Epithelial cell of proximal tubule (primary cell): ENCODE measurements at regions not wholly inside any gene's neighbourhood (a gene's known extent, or its start where the extent isn't known, plus 50 kb on each side); places are given as distances from the start of the nearest gene placed in this dataset.

Experiments used
- DNase-seq: peaks from one replicate; pipeline ENCODE4 v3.0.0-alpha.2; 2011; ENCODE audit warnings: low read depth
- H3K4me3 ChIP-seq: 2 replicates; pipeline ENCODE4 v1.5.1; 2011; ENCODE audit warnings: low read depth, mild to moderate bottlenecking, low read length
- TF ChIP-seq, protein P1 (sequence below): conservative IDR thresholded peaks from 2 replicates; pipeline ENCODE4 v1.5.1; 2012; ENCODE audit warnings: low read depth, mild to moderate bottlenecking, low read length

DNA sequence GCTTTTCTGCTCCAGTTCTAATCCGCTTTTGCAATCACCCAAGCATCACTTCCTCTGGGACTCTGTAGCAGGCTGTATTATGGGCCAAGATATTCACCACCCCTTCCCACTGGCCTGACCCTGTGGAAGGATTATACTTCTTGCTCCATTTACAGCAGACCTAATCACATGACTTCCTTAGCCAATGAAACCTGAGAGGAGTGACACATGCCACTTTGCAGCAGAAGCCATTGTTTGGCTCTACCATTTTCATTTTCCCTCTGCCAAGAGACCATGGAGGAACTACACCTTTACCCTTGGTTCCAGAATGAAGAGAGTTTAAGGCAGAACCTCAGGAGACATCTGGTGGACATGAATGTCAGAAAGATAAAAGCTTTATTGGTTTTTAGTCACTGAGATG, 134.9 kb upstream of the HSD17B12 start:
- no peak for DNase-seq
- TF ChIP-seq, protein P1, sequence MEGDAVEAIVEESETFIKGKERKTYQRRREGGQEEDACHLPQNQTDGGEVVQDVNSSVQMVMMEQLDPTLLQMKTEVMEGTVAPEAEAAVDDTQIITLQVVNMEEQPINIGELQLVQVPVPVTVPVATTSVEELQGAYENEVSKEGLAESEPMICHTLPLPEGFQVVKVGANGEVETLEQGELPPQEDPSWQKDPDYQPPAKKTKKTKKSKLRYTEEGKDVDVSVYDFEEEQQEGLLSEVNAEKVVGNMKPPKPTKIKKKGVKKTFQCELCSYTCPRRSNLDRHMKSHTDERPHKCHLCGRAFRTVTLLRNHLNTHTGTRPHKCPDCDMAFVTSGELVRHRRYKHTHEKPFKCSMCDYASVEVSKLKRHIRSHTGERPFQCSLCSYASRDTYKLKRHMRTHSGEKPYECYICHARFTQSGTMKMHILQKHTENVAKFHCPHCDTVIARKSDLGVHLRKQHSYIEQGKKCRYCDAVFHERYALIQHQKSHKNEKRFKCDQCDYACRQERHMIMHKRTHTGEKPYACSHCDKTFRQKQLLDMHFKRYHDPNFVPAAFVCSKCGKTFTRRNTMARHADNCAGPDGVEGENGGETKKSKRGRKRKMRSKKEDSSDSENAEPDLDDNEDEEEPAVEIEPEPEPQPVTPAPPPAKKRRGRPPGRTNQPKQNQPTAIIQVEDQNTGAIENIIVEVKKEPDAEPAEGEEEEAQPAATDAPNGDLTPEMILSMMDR, result no peak
- H3K4me3 ChIP-seq, result no peak overlapping the region

DNA sequence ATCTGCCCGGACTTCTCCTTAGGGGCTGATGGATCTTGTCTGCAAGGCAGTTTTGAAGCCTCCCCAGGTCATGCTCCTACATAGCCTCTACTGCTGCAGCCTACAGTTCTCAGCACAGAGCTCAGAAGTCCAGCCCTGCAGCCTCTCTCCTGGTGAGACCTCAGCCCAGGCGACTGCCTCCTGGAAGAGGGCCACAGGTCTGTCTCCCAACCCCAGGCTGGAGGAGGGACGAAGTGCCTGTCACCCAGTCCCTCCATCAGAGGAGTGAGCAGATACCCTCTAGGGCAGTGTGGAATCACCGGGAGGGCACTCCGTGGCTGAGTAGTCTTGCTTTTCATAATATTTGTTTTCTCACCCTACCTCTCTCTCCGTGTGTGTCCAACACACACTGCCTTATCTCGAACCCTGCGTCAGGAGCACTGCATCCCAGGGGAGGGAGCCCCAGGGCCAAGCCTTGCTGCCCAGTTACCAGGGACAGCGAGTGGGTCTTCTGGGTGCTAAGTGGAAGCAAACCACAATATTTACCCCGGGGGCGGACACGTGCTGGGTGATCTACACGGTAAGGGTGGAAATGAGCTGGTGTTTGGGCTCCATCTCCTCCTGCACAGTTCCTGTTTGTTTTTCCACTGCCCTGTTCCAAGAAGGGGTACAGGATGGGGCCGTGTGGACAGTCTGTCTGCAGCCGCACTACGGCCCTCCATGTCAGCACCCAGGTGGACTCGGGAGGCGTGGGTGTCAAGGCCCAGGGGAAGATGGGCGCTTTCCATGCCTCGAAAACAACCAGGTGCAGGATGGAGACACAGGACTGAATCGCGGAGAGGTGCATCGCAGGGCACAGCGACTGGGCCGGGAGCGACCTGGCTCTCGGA, 133.7 kb upstream of the HSD17B12 start:
- H3K4me3 ChIP-seq, result peak overlapping the region; percentile 31
- DNase-seq, result no peak
- TF ChIP-seq, protein P1, result no peak

DNA sequence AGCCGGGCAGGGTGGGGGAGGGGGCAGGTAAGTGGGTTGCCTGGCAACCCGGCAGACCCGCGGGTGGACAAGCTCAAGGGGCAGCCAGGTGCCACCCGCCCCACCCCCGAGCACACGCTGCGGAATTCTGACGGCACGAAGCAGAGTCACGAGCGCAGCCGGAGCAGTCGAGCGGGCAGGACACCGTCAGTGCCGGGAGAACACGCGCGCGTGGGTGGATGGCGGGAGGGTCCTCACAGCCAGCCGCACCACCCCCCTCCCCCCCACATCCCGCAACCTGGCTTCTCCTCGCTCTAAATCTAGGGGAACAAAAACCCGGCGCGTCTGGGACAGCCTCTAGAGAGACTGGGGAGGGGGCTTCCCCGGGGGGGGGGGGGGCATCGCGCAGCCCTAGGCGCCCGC, 133.1 kb upstream of the HSD17B12 start:
- H3K4me3 ChIP-seq, result peak overlapping the region; percentile 31
- DNase-seq, result no peak
- TF ChIP-seq, protein P1, result no peak

DNA sequence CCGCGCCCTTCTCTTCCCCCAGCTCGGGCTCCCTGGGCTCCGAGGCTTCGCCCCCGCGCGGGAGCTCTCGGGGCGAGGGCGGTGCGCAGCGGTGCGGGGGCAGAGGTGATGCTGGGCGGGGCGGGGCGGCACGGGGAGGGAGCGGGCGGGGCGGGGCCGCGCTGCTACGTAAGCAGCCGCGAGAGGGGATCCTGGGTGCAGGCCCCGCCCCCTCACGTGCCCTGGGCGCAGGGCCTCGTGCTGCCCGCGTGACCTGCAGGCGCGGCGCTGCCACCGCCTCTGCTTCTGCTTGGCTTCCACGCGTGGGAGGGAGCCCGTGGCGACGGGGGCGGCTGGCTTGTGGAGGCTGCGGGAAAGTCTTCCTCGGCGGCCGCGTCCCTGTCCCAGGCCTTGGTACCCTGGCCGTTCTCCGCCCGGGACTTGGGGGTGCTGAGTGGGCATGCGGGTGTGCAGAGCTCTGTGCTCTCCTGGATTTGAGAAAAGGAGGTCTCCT, 132.6 kb upstream of the HSD17B12 start:
- no peak for DNase-seq
- H3K4me3 ChIP-seq, result peak overlapping the region; percentile 31
- TF ChIP-seq, protein P1, result no peak

DNA sequence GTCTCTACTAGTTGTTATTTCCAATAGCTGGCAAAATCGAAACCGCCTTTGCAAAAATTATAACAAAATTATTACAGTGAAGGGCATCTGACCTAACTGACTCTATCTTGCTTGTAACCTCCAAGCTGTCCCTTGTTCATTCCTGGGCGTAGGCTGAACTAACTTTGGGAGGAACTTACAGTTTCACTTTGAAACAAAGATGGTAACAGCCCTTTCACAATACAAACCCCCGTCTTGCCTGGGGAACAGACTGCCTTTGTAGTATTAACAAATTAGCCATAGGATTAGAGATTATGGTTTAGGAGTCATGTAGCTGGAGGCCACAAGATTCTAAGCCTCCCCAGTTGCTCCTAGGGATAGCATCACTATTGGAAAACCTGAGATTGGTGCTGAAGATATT, 131.6 kb upstream of the HSD17B12 start:
- TF ChIP-seq, protein P1, result no peak
- H3K4me3 ChIP-seq, result no peak overlapping the region
- no peak for DNase-seq

DNA sequence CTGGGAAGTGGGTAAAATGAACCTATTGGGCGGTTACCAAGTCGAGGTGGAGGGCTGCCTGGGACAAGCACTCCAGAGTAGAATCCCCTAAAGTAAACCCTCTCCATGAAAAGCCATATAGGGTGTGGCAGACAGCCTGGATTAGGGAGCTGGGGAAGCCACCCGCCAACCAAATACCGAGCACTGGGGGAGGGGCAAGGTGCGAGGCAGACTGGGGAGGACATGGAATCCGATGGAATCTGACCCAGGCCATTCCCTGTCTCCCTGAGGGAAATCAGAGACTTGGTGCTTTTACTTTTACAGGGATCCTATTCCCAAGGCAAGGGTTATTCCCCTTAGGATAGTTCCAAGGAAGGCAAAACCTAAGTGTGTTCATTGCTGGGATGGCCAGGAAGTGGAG, 130.9 kb upstream of the HSD17B12 start:
- TF ChIP-seq, protein P1, result no peak
- no peak for DNase-seq
- no peak overlapping the region for H3K4me3 ChIP-seq

DNA sequence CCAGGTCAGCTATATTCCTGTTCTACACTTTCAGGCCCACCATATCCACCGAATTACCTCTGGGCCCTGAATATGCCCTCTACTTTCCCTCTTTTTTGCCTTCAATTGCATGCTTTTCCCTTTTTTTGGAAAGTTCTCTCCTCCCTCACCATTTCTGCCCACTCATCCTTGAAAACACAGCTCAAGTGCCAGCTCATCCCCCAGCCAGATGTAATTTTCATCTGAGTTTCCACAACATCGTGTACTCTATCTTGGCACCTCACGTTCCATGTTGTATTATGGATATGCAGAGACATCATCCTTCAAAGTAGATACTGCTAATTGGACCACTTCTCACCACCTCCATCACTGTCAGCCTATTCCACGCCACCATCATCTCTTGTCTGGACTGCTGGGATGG, 129.8 kb upstream of the HSD17B12 start:
- H3K4me3 ChIP-seq, result no peak overlapping the region
- TF ChIP-seq, protein P1, result no peak
- DNase-seq, result no peak
